ENCODE measurements at regions not wholly inside any gene's neighbourhood (a gene's known extent, or its start where the extent isn't known, plus 50 kb on each side); places are given as distances from the start of the nearest gene placed in this dataset.
"Not testable (repeated sequence)": the region's sequence is repeated elsewhere in the genome, so short reads cannot be mapped to it uniquely, and the experiment has no call there.

GRCh38 chr17:83010206-83011200 lies 68.9 kb upstream of the METRNL start:
- Histone ChIP-seq H3K9me3 (ENCODE audit: control insufficient read depth, insufficient read depth, low read depth, low read length) (no peaks in the 10 kb centered on the region), H3K9ac (ENCODE audit: low read length) (peak overlapping the region; percentile 10), H3K27me3 (ENCODE audit: control insufficient read depth, insufficient read depth, low read length) (no peaks in the 10 kb centered on the region), H3K4me3 (ENCODE audit: low read depth, low read length) (no peak overlapping the region), H3K4me1 (ENCODE audit: control insufficient read depth, insufficient read depth, low read length) (peaks cover 8% of the 10 kb centered on the region; the same call in 1 of the 2 replicates), H3K36me3 (ENCODE audit: control insufficient read depth, insufficient read depth, low read length) (no peaks in the 10 kb centered on the region; the same call in 1 of the 2 replicates), H3K27ac (ENCODE audit: low read depth, low read length) (no peak overlapping the region)

GRCh38 chr17:83011676-83012075 lies 67.7 kb upstream of the METRNL start:
- not testable (repeated sequence) for H3K4me1 ChIP-seq (ENCODE audit: control insufficient read depth, insufficient read depth, low read length); H3K27me3 ChIP-seq (ENCODE audit: control insufficient read depth, insufficient read depth, low read length); H3K27ac ChIP-seq (ENCODE audit: low read depth, low read length); H3K9me3 ChIP-seq (ENCODE audit: control insufficient read depth, insufficient read depth, low read depth, low read length); H3K4me3 ChIP-seq (ENCODE audit: low read depth, low read length); H3K9ac ChIP-seq (ENCODE audit: low read length); H3K36me3 ChIP-seq (ENCODE audit: control insufficient read depth, insufficient read depth, low read length)

DNA sequence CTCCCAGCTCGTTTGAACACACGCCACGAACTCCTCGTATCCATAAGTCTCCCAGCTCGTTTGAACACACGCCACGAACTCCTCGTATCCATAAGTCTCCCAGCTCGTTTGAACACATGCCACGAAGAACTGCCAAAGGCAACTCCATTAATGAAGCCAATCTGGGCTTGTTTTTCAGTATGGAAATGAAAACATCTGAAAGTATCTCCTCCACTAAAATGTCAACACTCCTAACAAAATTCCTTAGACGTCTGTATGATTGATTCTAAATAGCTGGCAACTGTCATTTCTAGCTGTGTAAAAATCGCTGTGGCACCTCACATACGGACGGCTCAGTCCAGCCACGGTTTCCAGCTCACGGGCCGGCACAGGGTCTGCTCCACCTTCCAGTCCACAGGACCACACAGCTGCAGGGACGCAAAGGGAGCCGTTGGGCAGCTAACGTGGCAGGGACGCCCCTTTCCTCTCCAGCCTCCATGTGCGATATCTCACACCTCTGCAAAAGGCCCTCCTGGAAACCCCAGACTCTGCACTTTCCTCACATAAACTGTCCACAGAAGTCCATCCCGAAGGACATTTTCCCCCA lies 67.1 kb upstream of the METRNL start:
- H3K4me3 ChIP-seq (ENCODE audit: low read depth, low read length): no peak overlapping the region
- no peaks in the 10 kb centered on the region for H3K27me3 ChIP-seq (ENCODE audit: control insufficient read depth, insufficient read depth, low read length)
- H3K4me1 ChIP-seq (ENCODE audit: control insufficient read depth, insufficient read depth, low read length): peaks cover 8% of the 10 kb centered on the region; the same call in 1 of the 2 replicates
- no peaks in the 10 kb centered on the region for H3K9me3 ChIP-seq (ENCODE audit: control insufficient read depth, insufficient read depth, low read depth, low read length)
- H3K9ac ChIP-seq (ENCODE audit: low read length): no peak overlapping the region
- H3K27ac ChIP-seq (ENCODE audit: low read depth, low read length): no peak overlapping the region
- no peaks in the 10 kb centered on the region for H3K36me3 ChIP-seq (ENCODE audit: control insufficient read depth, insufficient read depth, low read length)

GRCh38 chr17:83012868-83013778 lies 66.3 kb upstream of the METRNL start:
- Histone ChIP-seq H3K9me3 (ENCODE audit: control insufficient read depth, insufficient read depth, low read depth, low read length) (peaks cover 5% of the 10 kb centered on the region), H3K9ac (ENCODE audit: low read length) (no peak overlapping the region), H3K4me3 (ENCODE audit: low read depth, low read length) (no peak overlapping the region), H3K27me3 (ENCODE audit: control insufficient read depth, insufficient read depth, low read length) (no peaks in the 10 kb centered on the region), H3K27ac (ENCODE audit: low read depth, low read length) (no peak overlapping the region), H3K4me1 (ENCODE audit: control insufficient read depth, insufficient read depth, low read length) (peaks cover 8% of the 10 kb centered on the region; the same call in 1 of the 2 replicates), H3K36me3 (ENCODE audit: control insufficient read depth, insufficient read depth, low read length) (no peaks in the 10 kb centered on the region)

DNA sequence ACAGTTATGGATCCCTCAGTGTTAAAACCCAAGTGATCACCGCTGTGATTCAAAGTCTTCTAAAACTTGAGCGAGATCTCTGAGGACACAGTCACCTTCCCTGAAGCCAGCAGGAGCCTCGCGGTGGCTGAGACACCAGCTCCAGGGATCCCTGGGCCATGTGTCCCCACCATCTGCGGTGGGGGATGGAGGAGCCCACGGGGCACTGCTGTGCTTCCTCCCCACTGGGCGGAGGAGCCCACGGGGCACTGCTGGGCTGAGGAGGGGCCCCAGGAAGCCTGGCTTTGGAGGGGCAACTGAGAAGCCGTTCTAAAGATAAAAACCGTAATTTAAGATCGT lies 65.7 kb upstream of the METRNL start:
- Histone ChIP-seq H3K4me3 (ENCODE audit: low read depth, low read length) (no peak overlapping the region), H3K9ac (ENCODE audit: low read length) (no peak overlapping the region), H3K4me1 (ENCODE audit: control insufficient read depth, insufficient read depth, low read length) (peaks cover 8% of the 10 kb centered on the region; the same call in 1 of the 2 replicates), H3K36me3 (ENCODE audit: control insufficient read depth, insufficient read depth, low read length) (no peaks in the 10 kb centered on the region), H3K9me3 (ENCODE audit: control insufficient read depth, insufficient read depth, low read depth, low read length) (peaks cover 8% of the 10 kb centered on the region), H3K27me3 (ENCODE audit: control insufficient read depth, insufficient read depth, low read length) (no peaks in the 10 kb centered on the region), H3K27ac (ENCODE audit: low read depth, low read length) (no peak overlapping the region)

DNA sequence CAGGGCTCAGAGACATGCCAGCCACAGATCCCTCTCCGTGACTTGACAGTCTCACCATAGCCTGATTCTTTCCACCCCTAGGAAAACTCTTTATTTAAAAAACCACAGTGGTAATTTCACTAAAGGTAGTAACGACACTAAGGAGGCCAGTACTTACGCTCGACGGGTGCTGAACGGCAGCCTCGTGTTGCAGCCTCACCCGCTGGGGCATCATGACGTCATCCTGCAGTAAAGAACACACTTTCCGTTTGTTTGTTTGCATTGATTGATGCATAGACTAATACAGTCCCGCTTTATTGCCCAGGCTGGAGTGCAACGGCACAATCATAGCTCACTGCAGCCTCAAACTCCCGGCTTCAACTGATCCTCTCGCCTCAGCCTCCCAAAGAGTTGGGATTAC lies 65.1 kb upstream of the METRNL start:
- Histone ChIP-seq H3K9me3 (ENCODE audit: control insufficient read depth, insufficient read depth, low read depth, low read length) (peaks cover 9% of the 10 kb centered on the region), H3K9ac (ENCODE audit: low read length) (no peak overlapping the region), H3K27ac (ENCODE audit: low read depth, low read length) (no peak overlapping the region), H3K36me3 (ENCODE audit: control insufficient read depth, insufficient read depth, low read length) (no peaks in the 10 kb centered on the region), H3K27me3 (ENCODE audit: control insufficient read depth, insufficient read depth, low read length) (no peaks in the 10 kb centered on the region), H3K4me3 (ENCODE audit: low read depth, low read length) (no peak overlapping the region), H3K4me1 (ENCODE audit: control insufficient read depth, insufficient read depth, low read length) (peaks cover 8% of the 10 kb centered on the region; the same call in 1 of the 2 replicates)

- peaks cover 9% of the 10 kb centered on the region for H3K9me3 ChIP-seq (ENCODE audit: control insufficient read depth, insufficient read depth, low read depth, low read length)
- H3K4me3 ChIP-seq (ENCODE audit: low read depth, low read length): no peak overlapping the region
- H3K27ac ChIP-seq (ENCODE audit: low read depth, low read length): no peak overlapping the region
- H3K9ac ChIP-seq (ENCODE audit: low read length): no peak overlapping the region
- peaks cover 6% of the 10 kb centered on the region; the same call in 1 of the 2 replicates for H3K4me1 ChIP-seq (ENCODE audit: control insufficient read depth, insufficient read depth, low read length)
- no peaks in the 10 kb centered on the region for H3K27me3 ChIP-seq (ENCODE audit: control insufficient read depth, insufficient read depth, low read length)
- H3K36me3 ChIP-seq (ENCODE audit: control insufficient read depth, insufficient read depth, low read length): no peaks in the 10 kb centered on the region
Observed at GRCh38 chr17:83014940-83015910, 64.2 kb upstream of the METRNL start.

GRCh38 chr17:83018658-83019193 lies 60.7 kb upstream of the METRNL start:
- H3K27me3 ChIP-seq (ENCODE audit: control insufficient read depth, insufficient read depth, low read length): no peaks in the 10 kb centered on the region
- H3K27ac ChIP-seq (ENCODE audit: low read depth, low read length): no peak overlapping the region
- H3K9me3 ChIP-seq (ENCODE audit: control insufficient read depth, insufficient read depth, low read depth, low read length): peaks cover 9% of the 10 kb centered on the region
- H3K4me1 ChIP-seq (ENCODE audit: control insufficient read depth, insufficient read depth, low read length): no peaks in the 10 kb centered on the region
- no peak overlapping the region for H3K4me3 ChIP-seq (ENCODE audit: low read depth, low read length)
- H3K36me3 ChIP-seq (ENCODE audit: control insufficient read depth, insufficient read depth, low read length): no peaks in the 10 kb centered on the region
- H3K9ac ChIP-seq (ENCODE audit: low read length): no peak overlapping the region

DNA sequence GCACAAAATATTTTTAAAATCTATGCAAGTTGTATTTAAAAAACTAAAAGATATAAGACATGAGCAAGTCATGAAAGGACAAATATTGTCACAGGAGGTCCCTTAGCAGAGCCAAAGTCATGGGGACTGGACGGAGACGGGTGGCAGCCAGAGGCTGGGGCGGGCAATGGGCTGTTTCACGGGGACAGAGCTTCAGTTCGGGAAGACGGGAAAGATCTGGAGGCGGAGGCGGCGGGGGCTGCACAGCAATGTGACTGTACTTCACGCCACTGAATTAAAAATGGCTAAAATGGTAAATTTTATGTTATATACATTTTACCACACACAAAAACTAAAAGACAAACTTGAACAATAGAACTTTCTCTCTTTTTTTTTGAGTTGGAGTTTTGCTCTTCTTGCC lies 60.0 kb upstream of the METRNL start:
- H3K27me3 ChIP-seq (ENCODE audit: control insufficient read depth, insufficient read depth, low read length): no peaks in the 10 kb centered on the region
- H3K4me3 ChIP-seq (ENCODE audit: low read depth, low read length): no peak overlapping the region
- no peaks in the 10 kb centered on the region for H3K4me1 ChIP-seq (ENCODE audit: control insufficient read depth, insufficient read depth, low read length)
- H3K9ac ChIP-seq (ENCODE audit: low read length): no peak overlapping the region
- no peaks in the 10 kb centered on the region for H3K36me3 ChIP-seq (ENCODE audit: control insufficient read depth, insufficient read depth, low read length)
- no peak overlapping the region for H3K27ac ChIP-seq (ENCODE audit: low read depth, low read length)
- H3K9me3 ChIP-seq (ENCODE audit: control insufficient read depth, insufficient read depth, low read depth, low read length): peaks cover 9% of the 10 kb centered on the region

Data from HUES6 (cell line).